AG09309 (cell line): ENCODE measurements at regions not wholly inside any gene's neighbourhood (a gene's known extent, or its start where the extent isn't known, plus 50 kb on each side); places are given as distances from the start of the nearest gene placed in this dataset.

Source experiments
- DNase-seq: peaks from one replicate; pipeline ENCODE4 v3.0.0-alpha.2; 2010; ENCODE audit warnings: low read depth
- H3K4me3 ChIP-seq: 2 replicates; pipeline ENCODE4 v1.5.1; 2011; ENCODE audit warnings: mild to moderate bottlenecking, low read depth, low read length, moderate library complexity; ENCODE audit not compliant: control insufficient read depth
- CTCF ChIP-seq: IDR thresholded peaks from 2 replicates; pipeline ENCODE4 v1.5.1; 2011; ENCODE audit warnings: mild to moderate bottlenecking, low read depth, low read length, inconsistent platforms; ENCODE audit not compliant: insufficient read depth, control insufficient read depth; ENCODE audit errors: missing control alignments

GRCh38 chr1:239527051-239527693 is 140.8 kb downstream of the CHRM3 start:
- DNase-seq, result no peak
- no peak overlapping the region for H3K4me3 ChIP-seq

GRCh38 chr1:239536165-239536849 is 149.9 kb downstream of the CHRM3 start:
- no peak for DNase-seq
- no peak for TF ChIP-seq CTCF

More at GRCh38 chr1:239527051-239527693, 140.8 kb downstream of the CHRM3 start:
- no peak for TF ChIP-seq CTCF

GRCh38 chr1:239537795-239538194 is 151.4 kb downstream of the CHRM3 start:
- no peak for DNase-seq
- no peak overlapping the region for H3K4me3 ChIP-seq
- TF ChIP-seq CTCF, result no peak

More at GRCh38 chr1:239536165-239536849, 149.9 kb downstream of the CHRM3 start:
- H3K4me3 ChIP-seq, result no peak overlapping the region

- TF ChIP-seq CTCF, result no peak
- no peak for DNase-seq
- H3K4me3 ChIP-seq, result no peak overlapping the region
Observed at GRCh38 chr1:239538239-239538988, 152.0 kb downstream of the CHRM3 start.

- TF ChIP-seq CTCF, result no peak
- H3K4me3 ChIP-seq, result no peak overlapping the region
- no peak for DNase-seq
Observed at GRCh38 chr1:239539051-239539450, 152.7 kb downstream of the CHRM3 start.

GRCh38 chr1:239539812-239540211 is 153.4 kb downstream of the CHRM3 start:
- TF ChIP-seq CTCF, result no peak
- H3K4me3 ChIP-seq, result no peak overlapping the region
- no peak for DNase-seq
